GM12878 (cell line): ENCODE measurements at regions not wholly inside any gene's neighbourhood (a gene's known extent, or its start where the extent isn't known, plus 50 kb on each side); places are given as distances from the start of the nearest gene placed in this dataset.

Experiments used
- ATAC-seq: fragments of 200-7000 bp; cut with Tn5 transposase; 3 replicates; pipeline ENCODE4 v1.9.1; 2020; ENCODE audit warnings: mild to moderate bottlenecking, moderate library complexity
- BruUV-seq: library from RNA; stranded (reverse); fragments of 400-500 nt; replicated peaks from 2 replicates; lab custom pipeline; 2021; lab: Mats Ljungman, UMichigan
- CTCF ChIA-PET: fragments of 300-600 bp; sonication (Branson Sonifier 250); formaldehyde crosslinking; extraction: SDS; loops from one replicate; lab custom pipeline; 2021; ENCODE audit warnings: inconsistent platforms; lab: Yijun Ruan, JAX
- POLR2A ChIA-PET: fragments of 350-600 bp; formaldehyde crosslinking; extraction: SDS; loops from one replicate; lab custom pipeline; 2021; ENCODE audit warnings: inconsistent platforms; lab: Charles Lee
- RAD21 ChIA-PET: fragments of 300-600 bp; sonication (Branson Sonifier 250); formaldehyde crosslinking; loops from one replicate; lab custom pipeline; 2023; ENCODE audit warnings: antibody characterized with exemption; ENCODE audit not compliant: unreplicated experiment; lab: Charles Lee
- SMC1A ChIA-PET: fragments of 300-600 bp; sonication (Branson Sonifier 250); formaldehyde crosslinking; loops from one replicate; lab custom pipeline; 2023; ENCODE audit not compliant: unreplicated experiment, uncharacterized antibody; lab: Charles Lee
- DNase-seq: peaks from one replicate; pipeline ENCODE4 v3.0.0-alpha.2; 2011; ENCODE audit warnings: low read depth, low spot score
- FAIRE-seq: peaks from 3 replicates; lab custom pipeline; 2011; peaks lifted over from hg19 to GRCh38; lab: Jason Lieb, UNC
- H2AFZ ChIP-seq: 2 replicates; pipeline ENCODE4 v1.6.0; 2011; ENCODE audit warnings: low read depth, low read length, control low read depth; ENCODE audit not compliant: control insufficient read depth
- H3K27ac ChIP-seq: 2 replicates; pipeline ENCODE4 v1.5.1; 2011; ENCODE audit warnings: control low read depth; ENCODE audit not compliant: control insufficient read depth, insufficient read depth
- H3K27me3 ChIP-seq, 2 experiments: replicated peaks in 1 of 2; 2 replicates each; pipeline versions ENCODE4 v1.6.0 to v1.6.1; 2011; ENCODE audit warnings: low read length in 1 of 2; ENCODE audit not compliant: control insufficient read depth in 2 of 2, insufficient read depth in 2 of 2
- H3K36me3 ChIP-seq, 2 experiments: 2 replicates each; pipeline ENCODE4 v1.5.1; 2011; ENCODE audit warnings: low read length in 1 of 2; ENCODE audit not compliant: control insufficient read depth in 2 of 2, insufficient read depth in 2 of 2
- H3K4me1 ChIP-seq: 2 replicates; pipeline ENCODE4 v1.6.1; 2011; ENCODE audit warnings: mild to moderate bottlenecking, low read length, moderate library complexity, mixed read lengths; ENCODE audit not compliant: control insufficient read depth, insufficient read depth
- H3K4me2 ChIP-seq: 2 replicates; pipeline ENCODE4 v1.6.0; 2011; ENCODE audit warnings: control low read depth; ENCODE audit not compliant: control insufficient read depth, insufficient read depth
- H3K4me3 ChIP-seq: fragments of 200-600 bp; sonication (generic); 2 replicates; pipeline ENCODE4 v1.5.1; 2016
- H3K79me2 ChIP-seq: 2 replicates; pipeline ENCODE4 v1.6.0; 2011; ENCODE audit warnings: low read length; ENCODE audit not compliant: control insufficient read depth, insufficient read depth
- H3K9ac ChIP-seq: 2 replicates; pipeline ENCODE4 v1.8.0; 2011; ENCODE audit warnings: low read length, control low read depth, mixed read lengths; ENCODE audit not compliant: control insufficient read depth, insufficient read depth
- H3K9me3 ChIP-seq: replicated peaks from 3 replicates; pipeline ENCODE4 v1.5.1; 2011; ENCODE audit warnings: mild to moderate bottlenecking, low read length; ENCODE audit not compliant: control insufficient read depth, insufficient read depth
- H4K20me1 ChIP-seq: 2 replicates; pipeline ENCODE4 v1.6.0; 2011; ENCODE audit not compliant: control insufficient read depth, insufficient read depth
- BRCA1 ChIP-seq: IDR thresholded peaks from 2 replicates; pipeline ENCODE4 v1.6.1; 2011; ENCODE audit warnings: low read depth, low read length, improper control_type of control experiment
- EP300 ChIP-seq, 2 experiments: fragments of 150-350 bp in 1 of 2; IDR thresholded peaks; 2 replicates each; pipeline ENCODE4 v1.6.1; 2011 to 2012; ENCODE audit warnings: low read depth in 2 of 2, low read length in 2 of 2, borderline replicate concordance in 1 of 2, improper control_type of control experiment in 1 of 2, inconsistent platforms in 1 of 2; ENCODE audit not compliant: control insufficient read depth in 1 of 2
- HCFC1 ChIP-seq: fragments of 150-350 bp; IDR thresholded peaks from 2 replicates; pipeline ENCODE4 v1.6.1; 2014; ENCODE audit warnings: low read length
- JUNB ChIP-seq: IDR thresholded peaks from 2 replicates; pipeline ENCODE4 v1.6.1; 2016; ENCODE audit warnings: antibody characterized with exemption, mild to moderate bottlenecking
- MXI1 ChIP-seq: fragments of 150-350 bp; IDR thresholded peaks from 2 replicates; pipeline ENCODE4 v1.6.1; 2011; ENCODE audit warnings: low read depth, mild to moderate bottlenecking, inconsistent platforms, low read length, improper control_type of control experiment
- NFXL1 ChIP-seq: fragments of 450-650 bp; IDR thresholded peaks from 2 replicates; pipeline ENCODE4 v1.6.1; 2017; ENCODE audit warnings: antibody characterized with exemption, mild to moderate bottlenecking, borderline replicate concordance
- POLR2A ChIP-seq: IDR thresholded peaks from 2 replicates; pipeline ENCODE4 v1.6.1; 2011; ENCODE audit warnings: low read depth, mild to moderate bottlenecking, low read length
- SP1 ChIP-seq: IDR thresholded peaks from one replicate; pipeline ENCODE4 v1.6.1; 2011; ENCODE audit warnings: low read depth, low read length
- SUPT20H ChIP-seq: IDR thresholded peaks from 2 replicates; pipeline ENCODE4 v1.6.1; 2011; ENCODE audit warnings: low read depth, mild to moderate bottlenecking, low read length, moderate library complexity, borderline replicate concordance; ENCODE audit not compliant: control insufficient read depth
- YBX1 ChIP-seq: fragments of 450-650 bp; IDR thresholded peaks from 2 replicates; pipeline ENCODE4 v1.6.1; 2016; ENCODE audit warnings: antibody characterized with exemption
- ZBED1 ChIP-seq: IDR thresholded peaks from 2 replicates; pipeline ENCODE4 v1.6.1; 2016; ENCODE audit warnings: borderline replicate concordance
- WGBS: methylation state at CpG from one replicate; pipeline ENCODE4 v1.1.6; 2016; ENCODE audit warnings: low lambda C conversion rate; ENCODE audit not compliant: insufficient replicate concordance, insufficient coverage; ENCODE audit errors: missing lambda C conversion rate; 5-methylcytosine and 5-hydroxymethylcytosine counted together
- in situ Hi-C: fragments of 300-500 bp; cut with MboI; formaldehyde crosslinking; loops from 9 replicates; pipeline ENCODE4 v1.14.3; 2018; ENCODE audit warnings: mixed read lengths
- intact Hi-C: fragments of 100-400 bp; cut with micrococcal nuclease; formaldehyde crosslinking; loops from one replicate; pipeline ENCODE4 v1.14.2; 2022; ENCODE audit not compliant: unreplicated experiment
- TF ChIP-seq, protein P1 (sequence below): IDR thresholded peaks from 2 replicates; pipeline ENCODE4 v1.6.1; 2011; ENCODE audit warnings: borderline replicate concordance, low read depth, mild to moderate bottlenecking, moderate library complexity, low read length; ENCODE audit not compliant: insufficient read depth, poor library complexity, severe bottlenecking
- TF ChIP-seq, protein P2 (sequence below): IDR thresholded peaks from 2 replicates; pipeline ENCODE4 v1.6.1; 2011; ENCODE audit warnings: low read depth, low read length, improper control_type of control experiment, borderline replicate concordance
- TF ChIP-seq, protein P3 (sequence below): fragments of 450-650 bp; IDR thresholded peaks from 2 replicates; pipeline ENCODE4 v1.6.1; 2016; ENCODE audit warnings: mild to moderate bottlenecking, moderate library complexity, borderline replicate concordance

DNA sequence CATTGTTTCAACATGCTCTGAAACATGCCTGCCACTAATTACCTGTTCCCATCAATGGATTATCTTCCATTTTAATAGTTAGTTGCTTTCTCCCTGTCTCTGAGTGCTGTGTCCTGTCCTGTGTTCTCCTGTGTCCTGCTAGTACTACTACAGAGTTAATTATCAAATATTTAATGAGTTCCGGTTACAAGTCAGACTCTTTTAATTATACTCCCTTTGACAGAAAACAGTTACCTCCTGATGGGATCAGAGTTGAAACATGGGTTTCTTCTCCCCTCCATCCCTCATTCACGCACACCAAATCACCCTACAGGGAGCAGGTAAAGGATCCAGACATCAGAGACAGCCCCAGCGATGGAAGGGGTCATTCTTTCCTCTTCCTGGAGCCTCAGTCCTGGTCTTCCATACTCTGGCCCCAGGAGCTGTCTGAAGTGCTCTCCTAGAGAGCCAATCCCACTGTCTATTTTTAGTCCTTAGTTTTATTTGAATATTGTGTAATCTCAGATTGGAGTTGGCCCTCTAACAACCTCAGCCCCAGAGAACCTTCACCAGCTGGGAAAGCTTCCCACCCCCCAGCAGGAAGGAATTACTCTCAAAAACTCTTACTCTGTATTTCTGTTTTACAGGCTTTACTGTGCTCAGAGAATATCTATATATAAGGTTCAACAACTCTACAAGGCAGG is 137.0 kb upstream of the C2CD4B start:
- no peak for DNase-seq
- RAD21 ChIA-PET = no interaction called here
- Histone ChIP-seq H3K27me3 (no peaks in the 10 kb centered on the region; a peak in 1 of 4 replicates), H3K9me3 (no peaks in the 10 kb centered on the region), H2AFZ (no peak overlapping the region), H3K4me3 (no peak overlapping the region), H3K27ac (no peak overlapping the region), H3K4me1 (peaks cover 5% of the 10 kb centered on the region), H3K4me2 (no peak overlapping the region), H3K79me2 (no peaks in the 10 kb centered on the region), H4K20me1 (no peaks in the 10 kb centered on the region), H3K36me3 (no peaks in the 10 kb centered on the region), H3K9ac (no peak overlapping the region)
- ATAC-seq = no peak
- intact Hi-C loops = loop anchor here (10.0 kb wide), 1 partner anchor 227 kb away; no protein-coding TSS in a partner anchor
- TF ChIP-seq NFXL1 (no peak), MXI1 (no peak), SUPT20H (no peak), EP300 (IDR thresholded peaks at IDR 0.05; ENCODE audit: borderline replicate concordance in 1 of 2, control insufficient read depth in 1 of 2, low read depth in 2 of 2, low read length in 2 of 2) (no peak), POLR2A (no peak), HCFC1 (no peak), BRCA1 (no peak), JUNB (no peak), YBX1 (no peak), ZBED1 (no peak), SP1 (no peak)
- TF ChIP-seq, protein P1, sequence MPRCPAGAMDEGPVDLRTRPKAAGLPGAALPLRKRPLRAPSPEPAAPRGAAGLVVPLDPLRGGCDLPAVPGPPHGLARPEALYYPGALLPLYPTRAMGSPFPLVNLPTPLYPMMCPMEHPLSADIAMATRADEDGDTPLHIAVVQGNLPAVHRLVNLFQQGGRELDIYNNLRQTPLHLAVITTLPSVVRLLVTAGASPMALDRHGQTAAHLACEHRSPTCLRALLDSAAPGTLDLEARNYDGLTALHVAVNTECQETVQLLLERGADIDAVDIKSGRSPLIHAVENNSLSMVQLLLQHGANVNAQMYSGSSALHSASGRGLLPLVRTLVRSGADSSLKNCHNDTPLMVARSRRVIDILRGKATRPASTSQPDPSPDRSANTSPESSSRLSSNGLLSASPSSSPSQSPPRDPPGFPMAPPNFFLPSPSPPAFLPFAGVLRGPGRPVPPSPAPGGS = no peak
- TF ChIP-seq, protein P2, sequence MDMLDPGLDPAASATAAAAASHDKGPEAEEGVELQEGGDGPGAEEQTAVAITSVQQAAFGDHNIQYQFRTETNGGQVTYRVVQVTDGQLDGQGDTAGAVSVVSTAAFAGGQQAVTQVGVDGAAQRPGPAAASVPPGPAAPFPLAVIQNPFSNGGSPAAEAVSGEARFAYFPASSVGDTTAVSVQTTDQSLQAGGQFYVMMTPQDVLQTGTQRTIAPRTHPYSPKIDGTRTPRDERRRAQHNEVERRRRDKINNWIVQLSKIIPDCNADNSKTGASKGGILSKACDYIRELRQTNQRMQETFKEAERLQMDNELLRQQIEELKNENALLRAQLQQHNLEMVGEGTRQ = no peak
- TF ChIP-seq, protein P3, sequence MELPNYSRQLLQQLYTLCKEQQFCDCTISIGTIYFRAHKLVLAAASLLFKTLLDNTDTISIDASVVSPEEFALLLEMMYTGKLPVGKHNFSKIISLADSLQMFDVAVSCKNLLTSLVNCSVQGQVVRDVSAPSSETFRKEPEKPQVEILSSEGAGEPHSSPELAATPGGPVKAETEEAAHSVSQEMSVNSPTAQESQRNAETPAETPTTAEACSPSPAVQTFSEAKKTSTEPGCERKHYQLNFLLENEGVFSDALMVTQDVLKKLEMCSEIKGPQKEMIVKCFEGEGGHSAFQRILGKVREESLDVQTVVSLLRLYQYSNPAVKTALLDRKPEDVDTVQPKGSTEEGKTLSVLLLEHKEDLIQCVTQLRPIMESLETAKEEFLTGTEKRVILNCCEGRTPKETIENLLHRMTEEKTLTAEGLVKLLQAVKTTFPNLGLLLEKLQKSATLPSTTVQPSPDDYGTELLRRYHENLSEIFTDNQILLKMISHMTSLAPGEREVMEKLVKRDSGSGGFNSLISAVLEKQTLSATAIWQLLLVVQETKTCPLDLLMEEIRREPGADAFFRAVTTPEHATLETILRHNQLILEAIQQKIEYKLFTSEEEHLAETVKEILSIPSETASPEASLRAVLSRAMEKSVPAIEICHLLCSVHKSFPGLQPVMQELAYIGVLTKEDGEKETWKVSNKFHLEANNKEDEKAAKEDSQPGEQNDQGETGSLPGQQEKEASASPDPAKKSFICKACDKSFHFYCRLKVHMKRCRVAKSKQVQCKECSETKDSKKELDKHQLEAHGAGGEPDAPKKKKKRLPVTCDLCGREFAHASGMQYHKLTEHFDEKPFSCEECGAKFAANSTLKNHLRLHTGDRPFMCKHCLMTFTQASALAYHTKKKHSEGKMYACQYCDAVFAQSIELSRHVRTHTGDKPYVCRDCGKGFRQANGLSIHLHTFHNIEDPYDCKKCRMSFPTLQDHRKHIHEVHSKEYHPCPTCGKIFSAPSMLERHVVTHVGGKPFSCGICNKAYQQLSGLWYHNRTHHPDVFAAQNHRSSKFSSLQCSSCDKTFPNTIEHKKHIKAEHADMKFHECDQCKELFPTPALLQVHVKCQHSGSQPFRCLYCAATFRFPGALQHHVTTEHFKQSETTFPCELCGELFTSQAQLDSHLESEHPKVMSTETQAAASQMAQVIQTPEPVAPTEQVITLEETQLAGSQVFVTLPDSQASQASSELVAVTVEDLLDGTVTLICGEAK = no peak
- FAIRE-seq = no peak
- SMC1A ChIA-PET = interaction anchor here (2.1 kb wide), 1 partner anchor 22 kb away, joined by 6 read pairs; no protein-coding TSS in a partner anchor
- POLR2A ChIA-PET = no interaction called here
- CTCF ChIA-PET = no interaction called here
- 33% methylated on average over 3 of the region's 3 CpGs for WGBS
- in situ Hi-C loops = loop anchor here (10.0 kb wide), 1 partner anchor 437 kb away; no protein-coding TSS in a partner anchor
- BruUV-seq = no TSS peak
